Neuronal stem cell (in vitro differentiated cells): ENCODE measurements at regions not wholly inside any gene's neighbourhood (a gene's known extent, or its start where the extent isn't known, plus 50 kb on each side); places are given as distances from the start of the nearest gene placed in this dataset.

Experiments used
- DNase-seq: peaks from one replicate; pipeline ENCODE4 v3.0.0-alpha.2; 2013; ENCODE audit warnings: low spot score
- H2AFZ ChIP-seq: one replicate; pipeline ENCODE4 v1.6.1; 2013; ENCODE audit warnings: mild to moderate bottlenecking, low read length, inconsistent platforms
- H2AK5ac ChIP-seq: 2 replicates; pipeline ENCODE4 v1.6.1; 2013; ENCODE audit warnings: low read depth, mild to moderate bottlenecking, inconsistent platforms, low read length, moderate library complexity, mixed read lengths
- H2BK120ac ChIP-seq: 2 replicates; pipeline ENCODE4 v1.6.1; 2013; ENCODE audit warnings: low read depth, mild to moderate bottlenecking, inconsistent platforms, low read length, moderate library complexity, mixed read lengths
- H2BK12ac ChIP-seq: one replicate; pipeline ENCODE4 v1.6.1; 2013; ENCODE audit warnings: low read length, inconsistent platforms
- H2BK15ac ChIP-seq: 2 replicates; pipeline ENCODE4 v1.6.1; 2013; ENCODE audit warnings: mild to moderate bottlenecking, low read length, inconsistent platforms, mixed read lengths
- H2BK5ac ChIP-seq: one replicate; pipeline ENCODE4 v1.6.1; 2013; ENCODE audit warnings: inconsistent platforms, mild to moderate bottlenecking, low read length, moderate library complexity
- H3K14ac ChIP-seq: one replicate; pipeline ENCODE4 v1.6.1; 2013; ENCODE audit warnings: low read length, inconsistent platforms
- H3K18ac ChIP-seq: 2 replicates; pipeline ENCODE4 v1.6.1; 2013; ENCODE audit warnings: low read length, inconsistent platforms
- H3K23ac ChIP-seq: 2 replicates; pipeline ENCODE4 v1.6.1; 2013; ENCODE audit warnings: low read depth, mild to moderate bottlenecking, mixed read lengths, low read length, inconsistent platforms; ENCODE audit not compliant: poor library complexity
- H3K27ac ChIP-seq: replicated peaks from 3 replicates; pipeline ENCODE4 v1.5.1; 2013; ENCODE audit warnings: low read length, inconsistent platforms
- H3K27me3 ChIP-seq, 3 experiments: 2 replicates each; pipeline ENCODE4 v1.6.1; 2013; ENCODE audit warnings: low read length in 3 of 3, mild to moderate bottlenecking in 2 of 3, inconsistent platforms in 1 of 3, low read depth in 1 of 3, mixed read lengths in 1 of 3, moderate library complexity in 1 of 3; ENCODE audit not compliant: control insufficient read depth in 3 of 3, insufficient read depth in 3 of 3
- H3K36me3 ChIP-seq, 2 donors: replicated peaks in 1 of 2; 2 replicates each; pipeline ENCODE4 v1.6.1; 2013; ENCODE audit warnings: low read length in 2 of 2; ENCODE audit not compliant: control insufficient read depth in 2 of 2, insufficient read depth in 2 of 2
- H3K4ac ChIP-seq: 2 replicates; pipeline ENCODE4 v1.6.1; 2013; ENCODE audit warnings: inconsistent platforms, mild to moderate bottlenecking, low read length, moderate library complexity
- H3K4me1 ChIP-seq, 2 donors: 1 replicate in 1 of 2; 2 replicates in 1 of 2; pipeline ENCODE4 v1.6.1; 2013; ENCODE audit warnings: low read length in 2 of 2, low read depth in 1 of 2; ENCODE audit not compliant: control insufficient read depth in 2 of 2, insufficient read depth in 1 of 2
- H3K4me2 ChIP-seq: one replicate; pipeline ENCODE4 v1.6.1; 2013; ENCODE audit warnings: mild to moderate bottlenecking, low read length, inconsistent platforms; ENCODE audit not compliant: insufficient read depth, poor library complexity, severe bottlenecking
- H3K4me3 ChIP-seq, 2 donors: 2 replicates each; pipeline ENCODE4 v1.5.1; 2013; ENCODE audit warnings: low read length in 2 of 2, mild to moderate bottlenecking in 2 of 2, inconsistent platforms in 1 of 2, moderate library complexity in 1 of 2
- H3K79me1 ChIP-seq: one replicate; pipeline ENCODE4 v1.6.1; 2013; ENCODE audit warnings: low read depth, mild to moderate bottlenecking, inconsistent platforms, low read length, moderate library complexity
- H3K9ac ChIP-seq: one replicate; pipeline ENCODE4 v1.6.1; 2013; ENCODE audit warnings: mild to moderate bottlenecking, low read depth, low read length, inconsistent platforms; ENCODE audit not compliant: poor library complexity
- H3K9me3 ChIP-seq, 2 donors: replicated peaks in 1 of 2; 2 replicates each; pipeline versions ENCODE3 to v1.6.1; 2013; ENCODE audit warnings: low read length in 2 of 2, mild to moderate bottlenecking in 2 of 2, inconsistent platforms in 1 of 2, low read depth in 1 of 2, mixed read lengths in 1 of 2, moderate library complexity in 1 of 2; ENCODE audit not compliant: control insufficient read depth in 2 of 2, insufficient read depth in 1 of 2
- H4K8ac ChIP-seq: one replicate; pipeline ENCODE4 v1.6.1; 2013; ENCODE audit warnings: low read depth, mild to moderate bottlenecking, inconsistent platforms, low read length, moderate library complexity
- H4K91ac ChIP-seq: one replicate; pipeline ENCODE4 v1.6.1; 2013; ENCODE audit warnings: low read length, low read depth, mild to moderate bottlenecking, inconsistent platforms; ENCODE audit not compliant: poor library complexity
- WGBS, 2 donors: extraction: QIAGEN DNeasy Blood & Tissue Kit; methylation state at CpG; one replicate each; pipeline ENCODE4 v1.1.7; 2013; ENCODE audit warnings: missing lambda C conversion rate in 2 of 2, mixed read lengths in 1 of 2; ENCODE audit not compliant: insufficient read length in 2 of 2, insufficient replicate concordance in 1 of 2; ENCODE audit errors: extremely low coverage in 2 of 2; 5-methylcytosine and 5-hydroxymethylcytosine counted together

- no CpG with 5 or more reads among the region's 3 CpGs for WGBS, 2 donors
- H2BK5ac ChIP-seq: no peak overlapping the region
- no peak overlapping the region for H4K8ac ChIP-seq
- no peak overlapping the region for H2BK15ac ChIP-seq
- no peak overlapping the region for H4K91ac ChIP-seq
- no peak for DNase-seq
- no peak overlapping the region for H3K18ac ChIP-seq
- no peak overlapping the region for H2BK120ac ChIP-seq
- no peaks in the 10 kb centered on the region for H3K36me3 ChIP-seq
- no peak overlapping the region for H2BK12ac ChIP-seq
- no peak overlapping the region for H3K4me3 ChIP-seq
- no peak overlapping the region for H3K9ac ChIP-seq
- H3K9me3 ChIP-seq: peaks cover 0 to 5% of the 10 kb centered on the region in 2 donors
- H3K4ac ChIP-seq: no peak overlapping the region
- H3K27me3 ChIP-seq: no peaks in the 10 kb centered on the region
- no peak overlapping the region for H3K27ac ChIP-seq
- H3K4me1 ChIP-seq: peaks cover 0 to 12% of the 10 kb centered on the region in 2 donors
- no peak overlapping the region for H3K14ac ChIP-seq
- no peak overlapping the region for H3K23ac ChIP-seq
- H3K79me1 ChIP-seq: no peaks in the 10 kb centered on the region
- no peak overlapping the region for H2AFZ ChIP-seq
- no peak overlapping the region for H3K4me2 ChIP-seq
- no peak overlapping the region for H2AK5ac ChIP-seq
Measured at GRCh38 chr4:123232439-123232838, 164.2 kb upstream of the SPRY1 start.

- no CpG with 5 or more reads among the region's 4 CpGs for WGBS, 2 donors
Measured at GRCh38 chr4:123233136-123233768, 163.3 kb upstream of the SPRY1 start.

GRCh38 chr4:123234955-123235354 lies 161.6 kb upstream of the SPRY1 start:
- DNase-seq: no peak
- Histone ChIP-seq H2AFZ (no peak overlapping the region), H3K27ac (no peak overlapping the region), H2BK15ac (no peak overlapping the region), H3K27me3 (no peaks in the 10 kb centered on the region), H2BK12ac (no peak overlapping the region), H3K4me3 (no peak overlapping the region), H3K79me1 (no peaks in the 10 kb centered on the region), H3K4me1 (peaks cover 0 to 12% of the 10 kb centered on the region in 2 donors), H3K9me3 (peaks cover 0 to 5% of the 10 kb centered on the region in 2 donors), H3K4me2 (no peak overlapping the region), H3K23ac (no peak overlapping the region), H3K18ac (no peak overlapping the region), H3K36me3 (no peaks in the 10 kb centered on the region), H3K14ac (no peak overlapping the region), H4K8ac (no peak overlapping the region), H3K9ac (no peak overlapping the region), H3K4ac (no peak overlapping the region), H4K91ac (no peak overlapping the region), H2BK120ac (no peak overlapping the region), H2BK5ac (no peak overlapping the region), H2AK5ac (no peak overlapping the region)

More at GRCh38 chr4:123233136-123233768, 163.3 kb upstream of the SPRY1 start:
- no peak overlapping the region for H3K4me2 ChIP-seq
- no peaks in the 10 kb centered on the region for H3K27me3 ChIP-seq
- H2BK5ac ChIP-seq: no peak overlapping the region
- H3K9ac ChIP-seq: no peak overlapping the region
- H3K18ac ChIP-seq: no peak overlapping the region
- no peak overlapping the region for H2AFZ ChIP-seq
- H4K91ac ChIP-seq: no peak overlapping the region
- no peak overlapping the region for H3K4me3 ChIP-seq
- no peak overlapping the region for H2BK12ac ChIP-seq
- peaks cover 0 to 12% of the 10 kb centered on the region in 2 donors for H3K4me1 ChIP-seq
- no peak overlapping the region for H3K27ac ChIP-seq
- no peak overlapping the region for H3K23ac ChIP-seq
- no peaks in the 10 kb centered on the region for H3K79me1 ChIP-seq
- peaks cover 0 to 8% of the 10 kb centered on the region in 2 donors for H3K9me3 ChIP-seq
- no peak overlapping the region for H3K14ac ChIP-seq
- no peak overlapping the region for H4K8ac ChIP-seq
- DNase-seq: no peak
- no peak overlapping the region for H2AK5ac ChIP-seq
- H3K4ac ChIP-seq: no peak overlapping the region
- H2BK120ac ChIP-seq: no peak overlapping the region
- no peaks in the 10 kb centered on the region for H3K36me3 ChIP-seq
- H2BK15ac ChIP-seq: no peak overlapping the region

- H2BK12ac ChIP-seq: no peak overlapping the region
- H2AFZ ChIP-seq: no peak overlapping the region
- no peaks in the 10 kb centered on the region for H3K79me1 ChIP-seq
- H3K14ac ChIP-seq: no peak overlapping the region
- H3K18ac ChIP-seq: no peak overlapping the region
- H3K27me3 ChIP-seq: no peaks in the 10 kb centered on the region
- H3K4me1 ChIP-seq: peaks cover 0 to 12% of the 10 kb centered on the region in 2 donors
- H3K9me3 ChIP-seq: peaks cover 0 to 5% of the 10 kb centered on the region in 2 donors
- H3K4ac ChIP-seq: no peak overlapping the region
- no peak overlapping the region for H4K91ac ChIP-seq
- no peak overlapping the region for H3K27ac ChIP-seq
- H3K9ac ChIP-seq: no peak overlapping the region
- no peak overlapping the region for H3K4me3 ChIP-seq
- no peak overlapping the region for H2AK5ac ChIP-seq
- no peak overlapping the region for H4K8ac ChIP-seq
- no peak overlapping the region for H2BK15ac ChIP-seq
- H2BK120ac ChIP-seq: no peak overlapping the region
- DNase-seq: no peak
- no CpG with 5 or more reads among the region's 2 CpGs for WGBS, 2 donors
- H3K36me3 ChIP-seq: no peaks in the 10 kb centered on the region
- no peak overlapping the region for H3K4me2 ChIP-seq
- no peak overlapping the region for H2BK5ac ChIP-seq
- no peak overlapping the region for H3K23ac ChIP-seq
Measured at GRCh38 chr4:123235431-123235830, 161.2 kb upstream of the SPRY1 start.
